ENCODE measurements at regions not wholly inside any gene's neighbourhood (a gene's known extent, or its start where the extent isn't known, plus 50 kb on each side); places are given as distances from the start of the nearest gene placed in this dataset.
"Not testable (repeated sequence)": the region's sequence is repeated elsewhere in the genome, so short reads cannot be mapped to it uniquely, and the experiment has no call there.

DNA sequence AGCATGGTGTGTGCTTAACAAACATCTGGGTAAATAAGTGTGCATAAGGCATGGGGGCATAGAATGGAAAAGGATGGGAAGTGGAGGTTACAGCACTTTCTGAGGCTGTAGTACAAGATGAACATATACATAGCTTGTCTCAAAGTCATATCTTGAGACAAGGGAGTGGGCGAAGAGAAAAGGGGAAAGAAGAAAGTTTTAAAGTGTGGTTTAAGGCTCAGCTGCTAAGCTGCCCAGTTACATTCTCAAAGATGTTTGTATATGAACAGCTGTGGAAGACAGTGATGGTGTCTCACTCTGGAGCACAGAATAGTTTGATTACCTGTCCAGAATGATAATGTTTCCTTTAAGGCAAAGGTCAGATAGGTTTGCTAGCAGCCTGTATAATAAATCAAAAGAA is 61.9 kb upstream of the LANCL2 start:
- DNase-seq (ENCODE audit: low spot score), result no peak

- no peak for DNase-seq (ENCODE audit: low spot score)
Observed at GRCh38 chr7:55304018-55304762, 60.9 kb upstream of the LANCL2 start.

- no peak for DNase-seq (ENCODE audit: low spot score)
Observed at GRCh38 chr7:55305135-55305534, 60.0 kb upstream of the LANCL2 start.

GRCh38 chr7:55306331-55306730 is 58.8 kb upstream of the LANCL2 start:
- DNase-seq (ENCODE audit: low spot score), result no peak

- DNase-seq (ENCODE audit: low spot score), result no peak
Observed at GRCh38 chr7:55307123-55307916, 57.8 kb upstream of the LANCL2 start.

- no peak for DNase-seq (ENCODE audit: low spot score)
Observed at GRCh38 chr7:55308186-55308929, 56.8 kb upstream of the LANCL2 start.

DNA sequence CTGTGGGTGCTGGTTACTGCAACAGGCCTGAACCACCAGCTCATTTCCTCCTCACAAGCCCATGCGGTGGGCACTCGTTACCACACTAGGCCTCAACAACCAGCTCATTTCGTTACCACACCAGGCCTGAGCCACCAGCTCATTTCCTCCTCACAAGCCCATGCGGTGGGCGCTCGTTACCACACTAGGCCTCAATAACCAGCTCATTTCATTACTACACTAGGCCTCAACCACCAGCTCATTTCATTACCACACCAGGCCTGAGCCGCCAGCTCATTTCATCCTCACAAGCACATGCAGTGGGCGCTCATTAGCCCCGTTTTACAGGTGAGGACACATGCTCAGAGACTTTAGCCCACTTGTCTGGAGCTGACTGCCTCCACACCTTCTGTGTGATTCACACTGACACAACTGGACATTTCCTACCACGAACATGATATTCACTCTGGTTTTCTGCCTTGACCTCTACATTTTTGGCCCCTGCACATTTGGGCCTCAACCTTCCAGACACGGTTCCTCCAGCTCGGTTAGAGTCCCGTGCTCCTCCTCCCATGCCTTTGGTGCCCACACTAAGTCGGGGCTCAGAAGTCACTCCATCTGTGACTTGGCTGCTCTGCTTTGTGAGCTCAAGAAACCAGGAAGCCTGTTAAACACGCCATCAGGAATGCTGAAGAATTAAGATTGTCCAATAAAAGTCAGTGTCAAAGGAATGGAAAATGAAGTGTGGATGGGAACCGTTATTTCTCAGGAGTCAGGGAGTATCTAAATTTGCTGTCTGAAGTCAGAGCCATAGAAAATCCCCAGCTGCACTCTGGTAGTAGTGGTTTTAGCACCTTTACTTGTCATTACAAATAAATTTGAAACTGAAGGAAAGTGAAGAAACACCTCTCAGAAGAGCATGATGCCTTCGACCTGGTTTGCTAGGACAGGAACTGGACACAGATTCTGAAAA is 55.8 kb upstream of the LANCL2 start:
- no peak for DNase-seq (ENCODE audit: low spot score)

GRCh38 chr7:55310287-55311025 is 54.7 kb upstream of the LANCL2 start:
- DNase-seq (ENCODE audit: low spot score), result no peak

DNA sequence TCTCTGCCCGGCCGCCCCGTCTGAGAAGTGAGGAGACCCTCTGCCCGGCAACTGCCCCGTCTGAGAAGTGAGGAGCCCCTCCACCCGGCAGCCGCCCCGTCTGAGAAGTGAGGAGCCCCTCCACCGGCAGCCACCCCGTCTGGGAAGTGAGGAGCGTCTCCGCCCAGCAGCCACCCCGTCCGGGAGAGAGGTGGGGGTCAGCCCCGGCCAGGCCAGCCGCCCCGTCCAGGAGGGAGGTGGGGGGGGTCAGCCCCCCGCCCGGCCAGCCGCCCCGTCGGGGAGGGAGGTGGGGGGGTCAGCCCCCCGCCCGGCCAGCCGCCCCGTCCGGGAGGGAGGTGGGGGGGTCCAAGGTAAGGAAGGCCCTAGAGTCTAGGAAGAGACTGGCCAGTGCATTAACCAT is 53.2 kb upstream of the LANCL2 start:
- not testable (repeated sequence) for DNase-seq (ENCODE audit: low spot score)

DNA sequence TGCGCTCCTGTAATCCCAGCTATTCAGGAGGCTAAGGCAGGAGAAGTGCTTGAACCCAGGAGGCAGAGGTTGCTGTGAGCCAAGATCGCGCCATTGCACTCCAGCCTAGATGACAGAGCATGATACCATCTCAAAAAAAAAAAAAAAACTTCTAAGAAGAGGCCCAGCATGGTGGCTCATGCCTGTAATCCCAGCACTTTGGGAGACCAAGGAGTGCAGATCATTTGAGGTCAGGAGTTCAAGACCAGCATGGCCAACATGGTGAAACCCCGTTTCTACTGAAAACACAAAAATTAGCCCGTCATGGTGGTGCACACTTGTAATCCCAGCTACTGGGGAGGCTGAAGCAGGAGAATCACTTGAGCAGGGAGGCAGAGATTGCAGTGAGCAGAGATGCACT is 51.5 kb upstream of the LANCL2 start:
- not testable (repeated sequence) for DNase-seq (ENCODE audit: low spot score)

- no peak for DNase-seq (ENCODE audit: low spot score)
Observed at GRCh38 chr7:55314967-55315366, 50.2 kb upstream of the LANCL2 start.
